ENCODE measurements at regions not wholly inside any gene's neighbourhood (a gene's known extent, or its start where the extent isn't known, plus 50 kb on each side); places are given as distances from the start of the nearest gene placed in this dataset.
"Not testable (repeated sequence)": the region's sequence is repeated elsewhere in the genome, so short reads cannot be mapped to it uniquely, and the experiment has no call there.

- Histone ChIP-seq H3K9me3 (replicated peaks in 1 of 11) (peaks cover 0 to 19% (median 6%) of the 10 kb centered on the region in 11 experiments; a peak in 9 of 22 replicates), H3K27me3 (no peaks in the 10 kb centered on the region), H3K9ac (no peak overlapping the region), H3K36me3 (no peaks in the 10 kb centered on the region), H3K4me2 (no peak overlapping the region), H4K20me1 (no peaks in the 10 kb centered on the region), H3K4me1 (no peaks in the 10 kb centered on the region), H3K4me3 (no peak overlapping the region), H3K27ac (no peak overlapping the region)
- TF ChIP-seq Cebpa-rat (IDR thresholded peaks at IDR 0.05): no peak
Measured at GRCh38 chr13:37163641-37164265, 58.3 kb upstream of the CSNK1A1L start.

GRCh38 chr13:37158481-37158880 is 53.0 kb upstream of the CSNK1A1L start:
- no peaks in the 10 kb centered on the region for H4K20me1 ChIP-seq
- no peaks in the 10 kb centered on the region for H3K27me3 ChIP-seq
- H3K9me3 ChIP-seq (replicated peaks in 1 of 11): peaks cover 0 to 19% (median 6%) of the 10 kb centered on the region in 11 experiments; a peak in 9 of 22 replicates
- no peaks in the 10 kb centered on the region for H3K36me3 ChIP-seq
- H3K4me2 ChIP-seq: no peak overlapping the region
- no peak overlapping the region for H3K4me3 ChIP-seq
- H3K9ac ChIP-seq: no peak overlapping the region
- H3K27ac ChIP-seq: no peak overlapping the region
- no peak for TF ChIP-seq Cebpa-rat (IDR thresholded peaks at IDR 0.05)
- no peaks in the 10 kb centered on the region for H3K4me1 ChIP-seq

DNA sequence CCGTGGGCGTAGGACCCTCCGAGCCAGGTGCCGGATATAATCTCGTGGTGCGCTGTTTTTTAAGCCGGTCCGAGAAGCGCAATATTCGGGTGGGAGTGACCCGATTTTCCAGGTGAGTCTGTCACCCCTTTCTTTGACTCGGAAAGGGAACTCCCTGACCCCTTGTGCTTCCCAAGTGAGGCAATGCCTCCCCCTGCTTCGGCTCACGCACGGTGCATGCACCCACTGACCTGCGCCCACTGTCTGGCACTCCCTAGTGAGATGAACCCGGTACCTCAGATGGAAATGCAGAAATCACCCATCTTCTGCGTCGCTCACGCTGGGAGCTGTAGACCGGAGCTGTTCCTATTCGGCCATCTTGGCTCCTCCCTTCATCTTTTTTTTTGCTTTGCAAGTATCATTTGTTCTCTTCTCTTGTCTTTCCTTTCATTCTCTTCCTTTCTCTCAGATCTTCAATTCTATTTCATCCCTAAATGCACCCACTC is 50.2 kb upstream of the CSNK1A1L start:
- H3K4me2 ChIP-seq, H3K27ac ChIP-seq, H3K4me1 ChIP-seq, H4K20me1 ChIP-seq, H3K36me3 ChIP-seq, H3K4me3 ChIP-seq, H3K27me3 ChIP-seq, H3K9ac ChIP-seq: not testable (repeated sequence)
- peaks cover 0 to 14% (median 0%) of the 10 kb centered on the region in 11 experiments; a peak in 7 of 22 replicates for H3K9me3 ChIP-seq (replicated peaks in 1 of 11)

All from BLaER1 treated with 17β-estradiol and CSF1 and Interleukin-3, amounts not matched to agents 10 nM and 100 nM (cell line).